Limb (tissue), 2 donors: ENCODE measurements at regions not wholly inside any gene's neighbourhood (a gene's known extent, or its start where the extent isn't known, plus 50 kb on each side); places are given as distances from the start of the nearest gene placed in this dataset.
A peak's percentile ranks its signal among the peaks of the same experiment; 100 is the strongest.

Experiments used
- DNase-seq, 2 donors: peaks; one replicate each; pipeline ENCODE4 v3.0.0-alpha.2; 2016; ENCODE audit errors: extremely low spot score in 2 of 2

- DNase-seq, result no peak
These were observed 63.1 kb downstream of the LRRC32 start for GRCh38 chr11:76607431-76607830.

GRCh38 chr11:76605338-76606074 is 65.0 kb downstream of the LRRC32 start:
- DNase-seq, result no peak

GRCh38 chr11:76604626-76605241 is 65.8 kb downstream of the LRRC32 start:
- DNase-seq, result no peak

GRCh38 chr11:76604081-76604625 is 66.4 kb downstream of the LRRC32 start:
- peak in 1 of 2 donors; percentile 31 for DNase-seq

GRCh38 chr11:76603202-76603601 is 67.3 kb downstream of the LRRC32 start:
- no peak for DNase-seq
